CD14-positive monocyte (primary cell): ENCODE measurements at regions not wholly inside any gene's neighbourhood (a gene's known extent, or its start where the extent isn't known, plus 50 kb on each side); places are given as distances from the start of the nearest gene placed in this dataset.

Experiments used
- DNase-seq, 3 donors: peaks; one replicate each; pipeline ENCODE4 v3.0.0-alpha.2; 2011 to 2022
- H2AFZ ChIP-seq: 2 replicates; pipeline ENCODE4 v1.6.0; 2012; ENCODE audit warnings: mild to moderate bottlenecking, low read depth, low read length, inconsistent platforms; ENCODE audit not compliant: insufficient read depth, poor library complexity, severe bottlenecking
- H3K27ac ChIP-seq, 2 donors: 1 replicate in 1 of 2; 2 replicates in 1 of 2; pipeline ENCODE4 v1.5.1; 2012 to 2013; ENCODE audit warnings: low read length in 2 of 2, control low read depth in 1 of 2, inconsistent platforms in 1 of 2, low read depth in 1 of 2, mild to moderate bottlenecking in 1 of 2
- H3K27me3 ChIP-seq, 2 donors: one replicate each; pipeline versions ENCODE4 v1.6.0 to v1.6.1; 2011 to 2013; ENCODE audit warnings: low read length in 2 of 2; ENCODE audit not compliant: control insufficient read depth in 2 of 2, insufficient read depth in 2 of 2
- H3K36me3 ChIP-seq, 2 donors: replicated peaks in 1 of 2; 1 replicate in 1 of 2; 2 replicates in 1 of 2; pipeline versions ENCODE4 v1.5.1 to v1.6.1; 2012 to 2013; ENCODE audit warnings: low read length in 2 of 2, control low read depth in 1 of 2, inconsistent platforms in 1 of 2, mild to moderate bottlenecking in 1 of 2; ENCODE audit not compliant: insufficient read depth in 2 of 2, control insufficient read depth in 1 of 2
- H3K4me1 ChIP-seq, 2 donors: 1 replicate in 1 of 2; 2 replicates in 1 of 2; pipeline versions ENCODE4 v1.5.1 to v1.6.1; 2012 to 2013; ENCODE audit warnings: low read length in 2 of 2, control low read depth in 1 of 2, inconsistent platforms in 1 of 2, mild to moderate bottlenecking in 1 of 2, moderate library complexity in 1 of 2; ENCODE audit not compliant: insufficient read depth in 2 of 2, control insufficient read depth in 1 of 2
- H3K4me2 ChIP-seq: replicated peaks from 2 replicates; pipeline ENCODE3; 2012; ENCODE audit warnings: low read length, moderate library complexity, mild to moderate bottlenecking; ENCODE audit not compliant: poor library complexity, severe bottlenecking; ENCODE audit errors: extremely low read depth
- H3K4me3 ChIP-seq, 3 experiments: fragments of 200-600 bp in 1 of 3; sonication (generic) in 1 of 3; replicated peaks in 1 of 3; 1 replicate in 2 of 3; 2 replicates in 1 of 3; pipeline ENCODE4 v1.5.1; 2011 to 2013; ENCODE audit warnings: low read length in 3 of 3, mild to moderate bottlenecking in 3 of 3, control low read depth in 2 of 3, low read depth in 2 of 3, inconsistent platforms in 1 of 3, moderate library complexity in 1 of 3
- H3K79me2 ChIP-seq: 2 replicates; pipeline ENCODE4 v1.6.0; 2012; ENCODE audit warnings: mild to moderate bottlenecking, control low read depth, inconsistent platforms, low read length, moderate library complexity; ENCODE audit not compliant: insufficient read depth
- H3K9ac ChIP-seq: 2 replicates; pipeline ENCODE4 v1.6.0; 2017; ENCODE audit warnings: low read length, mild to moderate bottlenecking; ENCODE audit not compliant: insufficient read depth, poor library complexity, severe bottlenecking
- H3K9me3 ChIP-seq, 2 donors: replicated peaks in 1 of 2; 1 replicate in 1 of 2; 2 replicates in 1 of 2; pipeline versions ENCODE4 v1.5.1 to v1.6.1; 2012 to 2013; ENCODE audit warnings: low read length in 2 of 2, control low read depth in 1 of 2; ENCODE audit not compliant: control insufficient read depth in 1 of 2, insufficient read depth in 1 of 2
- H4K20me1 ChIP-seq: 2 replicates; pipeline ENCODE4 v1.6.0; 2012; ENCODE audit warnings: mild to moderate bottlenecking, low read length, control low read depth, moderate library complexity; ENCODE audit not compliant: insufficient read depth
- H3K27ac Mint-ChIP-seq, 7 donors: one replicate each; pipeline ENCODE4 v1.8.0; 2020; ENCODE audit warnings: mild to moderate bottlenecking in 7 of 7, mixed read lengths in 7 of 7, moderate library complexity in 6 of 7, inconsistent platforms in 2 of 7
- H3K27me3 Mint-ChIP-seq, 3 donors: one replicate each; pipeline ENCODE4 v1.8.0; 2021 to 2022; ENCODE audit warnings: low read depth in 3 of 3, mild to moderate bottlenecking in 3 of 3, mixed read lengths in 3 of 3, moderate library complexity in 3 of 3, inconsistent platforms in 1 of 3
- H3K36me3 Mint-ChIP-seq, 2 donors: one replicate each; pipeline ENCODE4 v1.8.0; 2020; ENCODE audit warnings: mixed read lengths in 2 of 2, inconsistent platforms in 1 of 2, mild to moderate bottlenecking in 1 of 2
- H3K4me1 Mint-ChIP-seq: one replicate; pipeline ENCODE4 v1.8.0; 2020; ENCODE audit warnings: mild to moderate bottlenecking, mixed read lengths
- H3K4me3 Mint-ChIP-seq, 2 donors: one replicate each; pipeline ENCODE4 v1.8.0; 2020; ENCODE audit warnings: mild to moderate bottlenecking in 2 of 2, mixed read lengths in 2 of 2, moderate library complexity in 1 of 2
- H3K9me3 Mint-ChIP-seq, 7 donors: one replicate each; pipeline ENCODE4 v1.8.0; 2020 to 2022; ENCODE audit warnings: mixed read lengths in 7 of 7, mild to moderate bottlenecking in 6 of 7, moderate library complexity in 6 of 7, inconsistent platforms in 2 of 7
- CTCF ChIP-seq: fragments of 200-600 bp; IDR thresholded peaks from one replicate; pipeline ENCODE4 v1.8.0; 2022; ENCODE audit warnings: antibody characterized with exemption, mild to moderate bottlenecking
- WGBS: methylation state at CpG from one replicate; pipeline ENCODE4 v1.1.5; 2013; ENCODE audit warnings: missing lambda C conversion rate; ENCODE audit not compliant: insufficient coverage; 5-methylcytosine and 5-hydroxymethylcytosine counted together
- intact Hi-C, 2 donors: fragments of 100-400 bp; cut with micrococcal nuclease; formaldehyde crosslinking; loops; one replicate each; pipeline versions ENCODE4 v1.15.0 to v1.15.1; 2023

- WGBS, result 74% methylated on average over 10 of the region's 17 CpGs
- no peaks in the 10 kb centered on the region for H3K79me2 ChIP-seq
- Mint-ChIP-seq H3K4me1 (no peaks in the 10 kb centered on the region), H3K27ac (no peak overlapping the region), H3K36me3 (no peaks in the 10 kb centered on the region), H3K27me3 (peaks cover 0 to 4% (median 1%) of the 10 kb centered on the region in 3 donors), H3K9me3 (peaks cover 0 to 1% (median 0%) of the 10 kb centered on the region in 7 donors), H3K4me3 (no peak overlapping the region)
- TF ChIP-seq CTCF, result no peak
- H2AFZ ChIP-seq, result no peak overlapping the region
- no peaks in the 10 kb centered on the region for H3K4me1 ChIP-seq
- no peak overlapping the region for H3K27ac ChIP-seq
- intact Hi-C loops, result no loop called here
- no peaks in the 10 kb centered on the region for H3K36me3 ChIP-seq
- no peaks in the 10 kb centered on the region for H3K27me3 ChIP-seq
- DNase-seq, result no peak
- no peak overlapping the region for H3K4me2 ChIP-seq
- no peaks in the 10 kb centered on the region for H3K9me3 ChIP-seq
- H3K4me3 ChIP-seq, result no peak overlapping the region
- no peaks in the 10 kb centered on the region for H4K20me1 ChIP-seq
- no peak overlapping the region for H3K9ac ChIP-seq
Measured at GRCh38 chr2:15800495-15801329, 139.6 kb upstream of the MYCN start.

GRCh38 chr2:15801439-15801838, 138.9 kb upstream of the MYCN start:
- H2AFZ ChIP-seq, result no peak overlapping the region
- H3K9me3 Mint-ChIP-seq, result peaks cover 0 to 1% (median 0%) of the 10 kb centered on the region in 7 donors
- peaks cover 0 to 4% (median 1%) of the 10 kb centered on the region in 3 donors for H3K27me3 Mint-ChIP-seq
- no peaks in the 10 kb centered on the region for H3K27me3 ChIP-seq
- no peak for DNase-seq
- H3K4me3 ChIP-seq, result no peak overlapping the region
- H3K36me3 Mint-ChIP-seq, result no peaks in the 10 kb centered on the region
- H3K27ac ChIP-seq, result no peak overlapping the region
- H3K36me3 ChIP-seq, result no peaks in the 10 kb centered on the region
- no peak for TF ChIP-seq CTCF
- no peak overlapping the region for H3K27ac Mint-ChIP-seq
- H3K4me2 ChIP-seq, result no peak overlapping the region
- no peak overlapping the region for H3K4me3 Mint-ChIP-seq
- H4K20me1 ChIP-seq, result no peaks in the 10 kb centered on the region
- H3K79me2 ChIP-seq, result no peaks in the 10 kb centered on the region
- 93% methylated on average over 11 of the region's 14 CpGs for WGBS
- intact Hi-C loops, result no loop called here
- no peaks in the 10 kb centered on the region for H3K4me1 ChIP-seq
- H3K4me1 Mint-ChIP-seq, result no peaks in the 10 kb centered on the region
- no peaks in the 10 kb centered on the region for H3K9me3 ChIP-seq
- no peak overlapping the region for H3K9ac ChIP-seq
